ENCODE measurements at regions not wholly inside any gene's neighbourhood (a gene's known extent, or its start where the extent isn't known, plus 50 kb on each side); places are given as distances from the start of the nearest gene placed in this dataset.

GRCh38 chr2:236928380-236929037 is 157.2 kb upstream of the COPS8 start:
- no peaks in the 10 kb centered on the region for H3K36me3 ChIP-seq (ENCODE audit: insufficient read depth, low read length)
- peak overlapping the region; percentile 74 for H3K4me3 ChIP-seq (ENCODE audit: low read depth, low read length)
- H3K27me3 ChIP-seq (ENCODE audit: insufficient read depth, low read length): peaks cover 21% of the 10 kb centered on the region
- H2AFZ ChIP-seq (ENCODE audit: low read length, unreplicated experiment): peak overlapping the region; percentile 95
- peaks cover 6% of the 10 kb centered on the region for H3K4me1 ChIP-seq (ENCODE audit: control insufficient read depth, insufficient read depth, low read length, unreplicated experiment)
- H3K27ac ChIP-seq (ENCODE audit: low read depth, low read length): no peak overlapping the region
- no peaks in the 10 kb centered on the region for H3K79me2 ChIP-seq (ENCODE audit: control insufficient read depth, insufficient read depth, low read length, unreplicated experiment)

- no peaks in the 10 kb centered on the region for H3K79me2 ChIP-seq (ENCODE audit: control insufficient read depth, insufficient read depth, low read length, unreplicated experiment)
- H3K27me3 ChIP-seq (ENCODE audit: insufficient read depth, low read length): peaks cover 51% of the 10 kb centered on the region
- no peak overlapping the region for H2AFZ ChIP-seq (ENCODE audit: low read length, unreplicated experiment)
- H3K4me3 ChIP-seq (ENCODE audit: low read depth, low read length): no peak overlapping the region
- peaks cover 6% of the 10 kb centered on the region for H3K4me1 ChIP-seq (ENCODE audit: control insufficient read depth, insufficient read depth, low read length, unreplicated experiment)
- no peaks in the 10 kb centered on the region for H3K36me3 ChIP-seq (ENCODE audit: insufficient read depth, low read length)
- no peak overlapping the region for H3K27ac ChIP-seq (ENCODE audit: low read depth, low read length)
Observed at GRCh38 chr2:236932831-236933361, 152.8 kb upstream of the COPS8 start.

- H3K36me3 ChIP-seq (ENCODE audit: insufficient read depth, low read length): no peaks in the 10 kb centered on the region
- H3K4me1 ChIP-seq (ENCODE audit: control insufficient read depth, insufficient read depth, low read length, unreplicated experiment): no peaks in the 10 kb centered on the region
- H3K27ac ChIP-seq (ENCODE audit: low read depth, low read length): no peak overlapping the region
- no peaks in the 10 kb centered on the region for H3K79me2 ChIP-seq (ENCODE audit: control insufficient read depth, insufficient read depth, low read length, unreplicated experiment)
- peaks cover 51% of the 10 kb centered on the region for H3K27me3 ChIP-seq (ENCODE audit: insufficient read depth, low read length)
- no peak overlapping the region for H2AFZ ChIP-seq (ENCODE audit: low read length, unreplicated experiment)
- H3K4me3 ChIP-seq (ENCODE audit: low read depth, low read length): no peak overlapping the region
Observed at GRCh38 chr2:236934166-236934565, 151.5 kb upstream of the COPS8 start.

GRCh38 chr2:236934656-236935055 is 151.0 kb upstream of the COPS8 start:
- Histone ChIP-seq H3K27ac (ENCODE audit: low read depth, low read length) (no peak overlapping the region), H3K4me1 (ENCODE audit: control insufficient read depth, insufficient read depth, low read length, unreplicated experiment) (no peaks in the 10 kb centered on the region), H3K79me2 (ENCODE audit: control insufficient read depth, insufficient read depth, low read length, unreplicated experiment) (no peaks in the 10 kb centered on the region), H2AFZ (ENCODE audit: low read length, unreplicated experiment) (no peak overlapping the region), H3K27me3 (ENCODE audit: insufficient read depth, low read length) (peaks cover 51% of the 10 kb centered on the region), H3K36me3 (ENCODE audit: insufficient read depth, low read length) (no peaks in the 10 kb centered on the region), H3K4me3 (ENCODE audit: low read depth, low read length) (no peak overlapping the region)

GRCh38 chr2:236935083-236935482 is 150.6 kb upstream of the COPS8 start:
- Histone ChIP-seq H3K4me1 (ENCODE audit: control insufficient read depth, insufficient read depth, low read length, unreplicated experiment) (no peaks in the 10 kb centered on the region), H3K36me3 (ENCODE audit: insufficient read depth, low read length) (no peaks in the 10 kb centered on the region), H3K27ac (ENCODE audit: low read depth, low read length) (no peak overlapping the region), H3K4me3 (ENCODE audit: low read depth, low read length) (no peak overlapping the region), H3K79me2 (ENCODE audit: control insufficient read depth, insufficient read depth, low read length, unreplicated experiment) (no peaks in the 10 kb centered on the region), H3K27me3 (ENCODE audit: insufficient read depth, low read length) (peaks cover 51% of the 10 kb centered on the region), H2AFZ (ENCODE audit: low read length, unreplicated experiment) (no peak overlapping the region)

GRCh38 chr2:236935631-236936445 is 149.9 kb upstream of the COPS8 start:
- Histone ChIP-seq H3K4me3 (ENCODE audit: low read depth, low read length) (no peak overlapping the region), H3K36me3 (ENCODE audit: insufficient read depth, low read length) (no peaks in the 10 kb centered on the region), H3K79me2 (ENCODE audit: control insufficient read depth, insufficient read depth, low read length, unreplicated experiment) (no peaks in the 10 kb centered on the region), H3K4me1 (ENCODE audit: control insufficient read depth, insufficient read depth, low read length, unreplicated experiment) (no peaks in the 10 kb centered on the region), H3K27me3 (ENCODE audit: insufficient read depth, low read length) (peaks cover 51% of the 10 kb centered on the region), H3K27ac (ENCODE audit: low read depth, low read length) (no peak overlapping the region), H2AFZ (ENCODE audit: low read length, unreplicated experiment) (no peak overlapping the region)

GRCh38 chr2:236936446-236936940 is 149.2 kb upstream of the COPS8 start:
- no peak overlapping the region for H3K27ac ChIP-seq (ENCODE audit: low read depth, low read length)
- H3K4me3 ChIP-seq (ENCODE audit: low read depth, low read length): no peak overlapping the region
- no peaks in the 10 kb centered on the region for H3K4me1 ChIP-seq (ENCODE audit: control insufficient read depth, insufficient read depth, low read length, unreplicated experiment)
- no peaks in the 10 kb centered on the region for H3K36me3 ChIP-seq (ENCODE audit: insufficient read depth, low read length)
- peaks cover 47% of the 10 kb centered on the region for H3K27me3 ChIP-seq (ENCODE audit: insufficient read depth, low read length)
- H2AFZ ChIP-seq (ENCODE audit: low read length, unreplicated experiment): no peak overlapping the region
- no peaks in the 10 kb centered on the region for H3K79me2 ChIP-seq (ENCODE audit: control insufficient read depth, insufficient read depth, low read length, unreplicated experiment)

- Histone ChIP-seq H3K79me2 (ENCODE audit: control insufficient read depth, insufficient read depth, low read length, unreplicated experiment) (no peaks in the 10 kb centered on the region), H3K4me1 (ENCODE audit: control insufficient read depth, insufficient read depth, low read length, unreplicated experiment) (no peaks in the 10 kb centered on the region), H2AFZ (ENCODE audit: low read length, unreplicated experiment) (no peak overlapping the region), H3K27me3 (ENCODE audit: insufficient read depth, low read length) (peaks cover 39% of the 10 kb centered on the region), H3K27ac (ENCODE audit: low read depth, low read length) (no peak overlapping the region), H3K4me3 (ENCODE audit: low read depth, low read length) (no peak overlapping the region), H3K36me3 (ENCODE audit: insufficient read depth, low read length) (no peaks in the 10 kb centered on the region)
Observed at GRCh38 chr2:236938126-236938525, 147.6 kb upstream of the COPS8 start.

- Histone ChIP-seq H3K4me3 (ENCODE audit: low read depth, low read length) (no peak overlapping the region), H3K27ac (ENCODE audit: low read depth, low read length) (no peak overlapping the region), H3K27me3 (ENCODE audit: insufficient read depth, low read length) (peaks cover 39% of the 10 kb centered on the region), H3K36me3 (ENCODE audit: insufficient read depth, low read length) (no peaks in the 10 kb centered on the region), H3K4me1 (ENCODE audit: control insufficient read depth, insufficient read depth, low read length, unreplicated experiment) (no peaks in the 10 kb centered on the region), H3K79me2 (ENCODE audit: control insufficient read depth, insufficient read depth, low read length, unreplicated experiment) (no peaks in the 10 kb centered on the region), H2AFZ (ENCODE audit: low read length, unreplicated experiment) (no peak overlapping the region)
Observed at GRCh38 chr2:236939271-236939670, 146.4 kb upstream of the COPS8 start.

- H2AFZ ChIP-seq (ENCODE audit: low read length, unreplicated experiment): no peak overlapping the region
- H3K4me3 ChIP-seq (ENCODE audit: low read depth, low read length): no peak overlapping the region
- H3K27ac ChIP-seq (ENCODE audit: low read depth, low read length): no peak overlapping the region
- H3K79me2 ChIP-seq (ENCODE audit: control insufficient read depth, insufficient read depth, low read length, unreplicated experiment): no peaks in the 10 kb centered on the region
- H3K27me3 ChIP-seq (ENCODE audit: insufficient read depth, low read length): peaks cover 36% of the 10 kb centered on the region
- H3K4me1 ChIP-seq (ENCODE audit: control insufficient read depth, insufficient read depth, low read length, unreplicated experiment): no peaks in the 10 kb centered on the region
- H3K36me3 ChIP-seq (ENCODE audit: insufficient read depth, low read length): no peaks in the 10 kb centered on the region
Observed at GRCh38 chr2:236939721-236940231, 145.9 kb upstream of the COPS8 start.
